ENCODE measurements at regions not wholly inside any gene's neighbourhood (a gene's known extent, or its start where the extent isn't known, plus 50 kb on each side); places are given as distances from the start of the nearest gene placed in this dataset.

DNA sequence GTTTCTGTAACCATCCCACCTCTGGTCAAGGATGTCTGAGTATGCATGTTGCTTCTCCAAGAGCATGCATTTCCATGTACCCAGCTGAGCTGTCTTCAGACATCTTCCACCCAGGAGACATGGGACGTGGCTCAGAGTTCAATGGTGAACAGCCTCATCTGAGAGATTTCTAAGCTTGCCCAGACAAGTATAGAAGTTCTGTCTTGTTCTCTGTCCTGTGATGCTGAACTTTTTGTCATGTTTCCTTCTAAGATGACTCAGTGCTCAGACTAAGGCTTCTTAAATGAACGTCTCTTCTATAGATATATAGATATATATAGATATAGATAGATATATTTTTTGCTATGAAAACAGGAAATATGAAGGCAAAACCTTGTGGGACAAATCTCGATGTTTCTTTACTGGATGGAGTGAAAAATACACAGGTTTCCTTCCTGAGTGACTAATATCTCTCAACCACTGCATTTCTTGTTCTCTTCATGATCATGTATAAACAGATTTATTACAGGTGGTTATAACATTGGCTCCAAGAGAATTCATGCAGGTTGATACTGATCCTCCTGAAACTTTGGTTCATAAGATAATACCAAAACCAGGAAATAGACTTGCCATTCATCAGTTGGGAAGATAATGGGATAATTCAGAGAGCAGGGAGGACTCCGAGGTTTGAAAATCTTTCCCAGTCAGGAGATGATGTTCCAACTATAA, 168.2 kb downstream of the ZNF518B start:
- intact Hi-C loops (cut with DNase I), result no loop called here
- no peak for DNase-seq (ENCODE audit: low spot score)

DNA sequence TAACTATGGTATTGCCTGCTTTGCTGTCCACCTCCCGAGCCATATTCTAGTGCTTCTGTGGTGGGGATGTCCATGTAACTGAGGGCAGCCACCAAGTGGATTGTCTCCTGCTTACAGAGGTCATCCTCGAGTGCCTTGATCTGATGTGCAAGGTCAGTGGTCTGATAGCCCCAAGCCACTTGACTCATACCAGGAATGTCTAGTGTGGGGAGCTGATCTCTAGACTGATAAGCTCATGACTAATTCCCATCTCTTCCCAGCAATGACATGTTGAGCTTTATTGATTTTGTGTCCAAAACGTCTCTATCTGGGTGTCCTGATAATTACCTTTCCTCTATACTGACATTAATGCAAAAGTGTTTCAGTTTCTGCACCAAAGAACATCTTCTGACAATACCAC, 168.4 kb upstream of the WDR1 start:
- intact Hi-C loops (cut with DNase I), result no loop called here
- DNase-seq (ENCODE audit: low spot score), result no peak

DNA sequence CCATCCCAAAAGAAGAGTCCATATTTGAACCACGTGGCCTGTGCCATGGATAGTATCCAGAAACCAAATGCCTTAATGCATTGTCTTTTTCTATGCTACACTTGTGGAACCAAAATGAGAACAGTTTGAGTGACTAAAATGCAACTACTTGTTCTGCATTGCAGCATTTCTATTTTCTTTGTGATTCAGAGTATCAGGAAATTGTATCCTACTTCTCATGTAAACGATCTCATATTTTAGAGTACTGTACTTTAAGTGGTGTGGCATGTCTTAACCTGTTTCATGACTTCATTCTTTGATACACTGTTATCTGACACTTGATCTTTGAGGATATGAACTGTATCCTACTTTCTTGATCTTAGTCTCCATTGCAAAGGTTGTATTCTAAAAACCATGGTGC, 167.2 kb upstream of the WDR1 start:
- intact Hi-C loops (cut with DNase I), result no loop called here
- no peak for DNase-seq (ENCODE audit: low spot score)

DNA sequence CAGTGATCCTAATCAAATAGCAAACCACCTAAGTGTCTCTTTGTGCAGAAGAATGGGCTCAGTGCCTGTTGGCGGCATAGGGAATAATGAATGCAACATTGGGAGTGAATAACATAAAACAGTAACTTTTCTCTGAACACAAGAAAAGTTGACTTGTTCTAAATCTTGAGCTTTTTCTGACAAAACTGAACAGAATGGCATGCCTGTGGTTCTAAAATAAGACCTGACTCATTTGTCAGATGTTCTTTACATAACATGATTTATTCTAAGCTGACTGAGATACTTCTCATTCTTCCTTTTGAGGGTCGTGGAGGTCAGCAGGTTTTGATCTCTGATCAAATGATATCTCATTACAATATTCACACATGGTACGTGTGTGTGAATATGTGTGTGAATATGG, 165.4 kb upstream of the WDR1 start:
- no peak for DNase-seq (ENCODE audit: low spot score)
- intact Hi-C loops (cut with DNase I), result no loop called here

DNA sequence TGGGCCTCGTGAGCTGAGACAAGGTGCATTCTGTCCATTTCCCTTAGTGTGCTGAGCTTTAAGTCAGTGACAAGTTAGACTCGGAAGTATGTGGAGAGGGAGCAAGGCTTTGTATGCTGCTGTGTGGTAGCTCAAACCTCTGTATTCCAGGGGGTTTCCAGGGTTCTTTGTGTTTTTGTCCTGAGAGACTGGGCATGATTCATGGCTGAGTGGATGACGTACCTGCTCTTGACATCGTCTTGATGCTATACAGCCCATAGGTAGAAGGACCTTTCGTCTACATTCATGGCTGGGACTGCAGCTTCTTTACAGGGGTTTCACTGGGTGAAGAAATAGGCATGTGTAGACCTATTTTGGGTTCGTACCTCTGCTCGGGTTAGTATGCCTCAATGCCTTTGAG, 162.7 kb upstream of the WDR1 start:
- intact Hi-C loops (cut with DNase I), result no loop called here
- DNase-seq (ENCODE audit: low spot score), result no peak

DNA sequence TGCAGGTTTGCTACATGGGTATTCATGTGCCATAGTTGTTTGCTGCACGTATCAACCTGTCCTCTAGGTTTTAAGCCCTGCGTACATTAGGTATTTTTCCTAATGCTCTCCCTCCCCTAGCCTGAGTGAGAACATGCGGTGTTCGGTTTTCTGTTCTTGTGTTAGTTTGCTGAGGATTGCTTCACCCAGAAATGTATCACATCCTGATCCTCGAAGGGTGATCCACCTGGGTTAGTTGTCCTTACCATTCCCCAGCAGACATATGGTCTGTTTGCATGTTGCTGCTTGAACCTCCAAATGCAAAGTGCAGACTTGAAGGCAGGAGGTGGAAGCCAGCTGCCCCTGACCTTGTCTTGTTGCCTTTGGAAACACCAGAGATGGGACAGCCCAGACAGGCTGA, 161.5 kb upstream of the WDR1 start:
- no peak for DNase-seq (ENCODE audit: low spot score)
- intact Hi-C loops (cut with DNase I), result no loop called here

DNA sequence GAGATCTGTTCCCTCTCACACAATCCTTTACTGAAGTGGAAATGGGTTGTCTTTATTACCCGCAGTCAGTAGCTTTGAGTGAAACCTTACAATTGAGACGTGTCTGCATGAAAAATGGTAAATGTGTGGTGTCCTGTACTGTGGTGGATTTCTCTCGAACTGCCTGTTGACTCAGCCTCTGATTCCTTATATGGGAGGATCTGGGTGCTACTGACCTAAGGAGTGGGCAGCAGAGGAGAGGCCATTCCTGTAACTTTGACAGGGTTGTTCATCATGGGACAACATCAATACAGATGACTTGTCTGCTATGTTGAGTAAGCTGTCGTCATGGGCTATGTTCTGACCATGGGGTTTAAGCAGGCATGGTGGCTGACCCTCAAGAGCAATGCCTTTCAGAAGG, 159.6 kb upstream of the WDR1 start:
- intact Hi-C loops (cut with DNase I), result no loop called here
- DNase-seq (ENCODE audit: low spot score), result no peak

DNA sequence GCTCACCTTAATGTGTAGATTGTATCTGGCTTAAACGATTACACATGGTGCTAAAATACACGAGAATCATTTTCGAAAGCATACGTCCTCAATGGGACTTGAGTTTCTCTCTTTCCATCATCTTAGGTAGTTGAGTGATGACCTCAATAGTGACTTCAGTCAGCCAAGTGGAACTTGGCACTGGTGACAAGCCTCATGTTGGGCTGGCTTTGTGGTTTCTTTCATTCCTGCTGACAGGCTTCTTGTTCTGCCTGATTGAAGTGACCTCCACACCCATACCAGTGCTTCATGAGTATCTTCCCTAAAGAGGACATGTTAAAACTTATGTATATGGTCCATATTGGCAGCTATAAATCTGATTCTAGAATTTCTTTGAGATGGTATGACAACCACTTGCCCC, 159.1 kb upstream of the WDR1 start:
- intact Hi-C loops (cut with DNase I), result no loop called here
- DNase-seq (ENCODE audit: low spot score), result no peak

DNA sequence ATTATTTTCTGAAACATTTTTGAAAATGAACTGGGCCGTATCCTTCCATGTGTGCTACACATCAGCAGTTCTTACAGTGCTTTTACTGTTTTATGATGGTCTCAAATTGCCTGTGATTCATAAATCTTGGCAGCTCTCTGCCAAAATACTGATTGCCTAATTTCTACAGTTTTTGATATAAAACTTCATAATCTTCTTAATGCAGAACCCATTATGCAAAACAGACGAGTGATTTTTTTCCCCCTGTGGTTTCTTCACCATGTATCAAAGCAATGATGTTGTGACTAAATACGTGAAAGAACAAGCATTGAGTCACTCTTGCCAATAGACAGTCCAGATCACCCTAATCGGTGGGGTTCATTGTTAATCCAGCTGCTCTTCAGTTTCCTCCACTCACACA, 156.4 kb upstream of the WDR1 start:
- intact Hi-C loops (cut with DNase I), result loop anchor here in 1 of 2 donors (5.0 kb wide), 1 partner anchor 1709 kb away; no protein-coding TSS in a partner anchor
- no peak for DNase-seq (ENCODE audit: low spot score)

DNA sequence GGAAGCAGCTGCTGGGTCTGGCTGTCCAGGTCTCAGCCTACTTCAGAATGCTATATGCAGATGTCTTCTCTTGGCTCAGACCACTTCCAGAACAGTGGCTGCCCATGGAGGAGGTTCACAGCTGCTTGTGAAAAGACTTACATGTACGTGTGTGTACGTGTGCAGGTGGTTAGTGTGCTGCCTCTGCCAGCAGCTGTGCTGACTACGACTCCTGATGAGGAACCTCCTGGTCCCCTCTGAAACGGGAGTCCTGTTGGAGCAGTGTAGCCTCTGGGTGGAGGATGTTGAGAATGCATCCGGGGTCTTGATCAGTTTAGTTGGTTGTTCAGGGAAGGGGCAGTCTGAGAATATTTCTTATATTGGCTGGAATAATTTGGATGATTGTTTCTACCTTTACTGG, 155.9 kb upstream of the WDR1 start:
- intact Hi-C loops (cut with DNase I), result loop anchor here in 1 of 2 donors (5.0 kb wide), 1 partner anchor 1710 kb away; no protein-coding TSS in a partner anchor
- DNase-seq (ENCODE audit: low spot score), result no peak

DNA sequence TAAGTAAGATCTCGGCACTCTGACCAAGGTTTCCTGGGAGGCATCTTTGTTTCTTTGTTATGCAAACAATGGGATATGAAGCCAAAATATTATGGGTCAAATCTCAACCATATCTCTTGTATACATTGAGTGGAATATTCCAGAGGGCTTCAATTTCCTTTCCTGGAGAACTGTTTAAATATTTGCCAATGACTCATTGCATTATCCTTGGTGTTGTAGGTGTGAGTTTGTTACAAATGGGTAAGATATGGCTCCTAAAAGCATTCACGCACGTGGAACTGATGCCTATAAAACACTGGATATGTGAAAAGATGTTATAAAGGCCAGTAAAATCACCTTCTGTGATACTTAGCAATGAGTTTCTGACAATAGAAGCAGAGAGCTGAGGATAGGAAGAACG, 150.5 kb upstream of the WDR1 start:
- DNase-seq (ENCODE audit: low spot score), result no peak
- intact Hi-C loops (cut with DNase I), result loop anchor here in 1 of 2 donors (5.0 kb wide), 1 partner anchor 805 kb away; no protein-coding TSS in a partner anchor

DNA sequence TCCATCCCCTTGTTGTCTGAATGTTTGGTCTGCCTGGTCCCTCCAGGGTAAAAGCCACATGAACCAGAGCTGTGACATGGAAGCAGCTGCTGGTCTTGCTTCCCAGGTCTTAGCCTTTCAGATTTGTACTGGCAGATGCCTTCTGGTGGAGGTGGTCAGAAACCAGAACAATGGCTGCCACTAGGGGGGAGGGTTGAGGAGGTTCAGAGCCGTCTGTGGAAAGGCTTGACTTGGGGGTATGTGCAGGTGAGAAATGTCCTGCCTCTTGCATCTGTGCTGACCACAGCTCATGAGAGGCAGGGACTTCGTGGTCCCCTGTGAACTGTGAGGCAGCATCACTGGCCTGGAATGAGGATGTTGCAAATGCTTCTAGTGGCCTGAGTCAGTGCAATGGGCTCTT, 144.2 kb upstream of the WDR1 start:
- no peak for DNase-seq (ENCODE audit: low spot score)
- intact Hi-C loops (cut with DNase I), result no loop called here

DNA sequence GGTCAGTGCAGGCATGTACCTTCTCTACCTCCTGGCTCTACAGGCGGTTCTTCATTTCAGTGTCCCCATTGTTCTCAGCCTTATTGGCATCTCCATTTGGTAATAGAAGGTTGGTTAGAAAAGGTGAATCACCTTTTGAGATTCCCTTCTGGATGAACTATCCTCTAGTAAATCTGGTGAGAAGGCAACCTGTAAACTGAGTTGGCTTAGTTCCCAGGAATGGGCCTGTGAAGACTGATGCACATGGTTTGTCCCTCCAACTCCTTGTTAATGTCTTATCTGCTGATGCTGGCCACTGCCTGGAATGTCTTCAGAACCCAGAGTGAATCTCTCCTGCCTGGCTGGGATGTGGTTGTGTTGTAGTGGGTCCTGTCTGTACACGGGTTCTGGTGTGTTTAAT, 143.4 kb upstream of the WDR1 start:
- intact Hi-C loops (cut with DNase I), result no loop called here
- DNase-seq (ENCODE audit: low spot score), result no peak

DNA sequence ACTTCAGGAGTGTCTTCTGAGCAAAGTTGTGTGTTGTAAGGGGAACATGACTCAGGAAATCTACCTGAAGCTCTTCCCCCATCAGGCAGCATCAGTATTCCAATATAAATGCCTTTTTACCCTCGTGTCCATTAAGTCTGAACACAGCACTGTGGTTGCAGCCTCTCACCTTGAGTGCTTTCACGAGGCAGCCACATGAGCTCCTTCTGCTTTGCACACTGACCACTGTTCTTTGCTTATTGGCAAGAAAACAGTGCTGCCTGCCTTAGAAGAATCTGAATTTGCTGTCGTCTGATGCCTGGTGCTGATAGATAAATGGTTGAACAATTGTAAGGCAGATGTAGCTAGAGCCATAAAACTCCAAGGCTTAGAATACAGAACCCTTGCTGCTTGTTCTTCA, 139.6 kb upstream of the WDR1 start:
- DNase-seq (ENCODE audit: low spot score), result no peak
- intact Hi-C loops (cut with DNase I), result no loop called here

DNA sequence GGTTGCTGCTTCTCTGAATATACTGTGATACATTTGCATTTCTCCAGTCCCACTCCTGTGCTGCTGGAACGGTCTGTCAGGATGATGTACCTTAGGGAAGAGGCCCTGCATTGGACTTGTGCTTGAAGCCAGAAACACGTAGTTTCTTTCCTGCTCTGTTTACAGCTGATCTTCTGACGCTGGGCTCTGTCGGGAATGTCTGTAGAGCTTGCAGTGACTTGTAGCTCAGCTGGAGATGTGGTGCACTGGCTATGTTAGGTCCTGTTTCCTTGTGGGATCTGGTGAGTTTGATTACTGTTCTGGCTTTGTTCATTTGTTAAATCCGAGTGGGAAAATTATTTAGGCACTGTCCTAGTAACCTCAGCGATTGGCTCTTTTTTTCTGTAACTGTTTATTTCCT, 137.2 kb upstream of the WDR1 start:
- intact Hi-C loops (cut with DNase I), result no loop called here
- no peak for DNase-seq (ENCODE audit: low spot score)

DNA sequence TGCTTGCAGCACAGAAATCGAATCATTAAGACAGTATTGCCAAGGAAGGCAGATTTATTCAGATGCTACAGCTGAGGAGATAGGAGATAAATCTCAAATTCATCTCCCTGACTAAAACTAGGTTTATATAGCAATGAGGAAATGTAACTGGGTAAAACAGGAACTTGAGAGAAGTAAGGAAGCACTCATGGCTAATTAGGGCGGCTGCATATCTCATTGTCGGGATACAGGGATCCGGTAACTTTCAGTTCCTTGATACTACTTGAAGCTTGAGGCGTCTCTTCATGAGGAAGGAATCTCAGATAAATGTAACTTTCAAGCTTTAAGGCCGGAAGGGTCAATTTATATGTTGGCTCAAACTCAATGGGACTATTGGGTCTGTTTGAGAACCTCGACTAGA, 129.2 kb upstream of the WDR1 start:
- no peak for DNase-seq (ENCODE audit: low spot score)
- intact Hi-C loops (cut with DNase I), result loop anchor here in 1 of 2 donors (10.0 kb wide), 1 partner anchor 61 kb away; no protein-coding TSS in a partner anchor

DNA sequence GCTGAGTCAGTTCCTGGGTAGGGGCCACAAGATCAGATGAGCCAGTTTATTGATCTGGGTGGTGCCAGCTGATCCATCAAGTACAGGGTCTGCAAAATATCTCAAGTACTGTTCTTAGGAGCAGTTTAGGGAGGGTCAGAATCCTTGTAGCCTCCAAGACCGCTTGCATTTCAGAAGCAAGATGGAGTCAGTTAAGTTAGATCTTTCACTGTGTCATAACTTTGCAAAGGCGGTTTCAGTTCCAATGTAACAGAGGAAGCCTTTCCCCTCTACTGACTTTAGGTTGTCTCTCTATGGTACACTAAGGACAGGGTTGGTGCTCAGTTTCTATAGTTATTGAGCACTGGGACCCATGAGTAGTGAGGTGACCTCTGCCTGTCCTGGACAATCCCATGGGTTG, 127.3 kb upstream of the WDR1 start:
- DNase-seq (ENCODE audit: low spot score), result no peak
- intact Hi-C loops (cut with DNase I), result loop anchor here in 1 of 2 donors (10.0 kb wide), 1 partner anchor 59 kb away; no protein-coding TSS in a partner anchor

DNA sequence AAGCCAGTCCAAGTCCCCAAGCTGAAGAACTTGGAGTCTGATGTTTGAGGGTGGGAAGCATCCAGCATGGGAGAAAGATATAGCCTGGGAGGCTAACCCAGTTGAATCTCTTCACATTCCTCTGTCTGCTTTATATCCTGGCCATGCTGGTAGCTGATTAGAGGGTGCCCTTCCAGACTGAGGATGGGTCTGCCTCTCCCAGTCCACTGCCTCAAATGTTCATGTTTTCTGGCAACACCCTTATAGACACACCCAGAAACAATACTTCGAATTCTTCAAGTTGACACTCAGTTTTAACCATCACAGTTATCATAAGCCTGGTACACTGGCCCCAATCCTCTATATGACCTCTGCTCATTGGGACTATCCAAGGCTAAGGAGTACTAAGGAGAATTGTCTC, 124.1 kb upstream of the WDR1 start:
- no peak for DNase-seq (ENCODE audit: low spot score)
- intact Hi-C loops (cut with DNase I), result loop anchor here in 1 of 2 donors (10.0 kb wide), 1 partner anchor 56 kb away; no protein-coding TSS in a partner anchor

DNA sequence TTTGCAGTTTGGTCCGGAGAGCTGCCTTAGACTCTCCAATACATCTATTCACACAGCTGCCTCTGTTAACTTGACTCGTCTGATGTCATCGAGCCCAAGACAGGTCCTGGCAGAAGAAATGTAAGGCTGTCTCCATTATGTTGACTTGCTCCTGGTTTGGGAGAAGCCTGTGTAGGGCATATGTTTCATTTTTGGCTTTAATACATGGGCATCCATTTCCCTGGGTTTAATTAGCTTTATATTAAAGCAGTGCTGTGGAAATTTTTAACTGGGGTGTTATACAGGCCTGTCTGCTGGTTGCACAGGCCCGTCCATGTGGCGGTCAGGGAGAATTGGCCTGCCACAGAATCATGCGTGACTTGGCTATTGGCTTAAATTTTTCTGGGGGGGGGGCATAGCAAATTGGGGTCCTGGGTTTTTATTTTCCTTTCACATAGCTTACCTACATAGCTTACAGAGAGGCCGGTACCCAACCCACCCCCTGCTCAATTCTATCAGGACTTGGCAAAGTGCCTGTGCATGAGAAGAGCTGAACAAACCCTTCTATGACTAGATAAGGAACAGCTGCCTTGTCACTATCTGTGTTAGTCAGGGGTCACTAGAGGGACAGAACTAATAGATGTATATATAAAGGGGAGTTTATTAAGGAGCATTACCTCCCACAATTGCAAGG, 123.5 kb upstream of the WDR1 start:
- no peak for DNase-seq (ENCODE audit: low spot score)
- intact Hi-C loops (cut with DNase I), result loop anchor here in 1 of 2 donors (10.0 kb wide), 1 partner anchor 55 kb away; no protein-coding TSS in a partner anchor

DNA sequence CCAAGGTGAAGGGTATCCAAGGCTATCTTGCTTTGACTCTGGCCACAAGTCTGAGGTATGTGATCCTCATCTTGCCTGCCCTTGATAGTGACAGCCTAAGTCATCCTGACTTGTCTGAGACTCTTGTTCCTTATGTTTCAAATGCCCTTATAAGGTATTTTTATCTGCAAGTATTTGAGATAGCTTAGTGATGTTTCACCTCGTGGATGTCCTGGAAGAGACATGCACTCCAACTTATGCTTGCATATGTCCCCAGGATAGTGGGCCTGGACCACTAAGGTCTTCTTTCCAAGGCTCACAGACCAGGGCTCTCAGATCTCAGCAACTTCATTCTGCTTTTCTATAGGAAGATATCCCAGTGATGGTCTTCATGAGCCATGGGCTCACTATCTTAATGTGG, 120.5 kb upstream of the WDR1 start:
- intact Hi-C loops (cut with DNase I), result no loop called here
- no peak for DNase-seq (ENCODE audit: low spot score)

DNA sequence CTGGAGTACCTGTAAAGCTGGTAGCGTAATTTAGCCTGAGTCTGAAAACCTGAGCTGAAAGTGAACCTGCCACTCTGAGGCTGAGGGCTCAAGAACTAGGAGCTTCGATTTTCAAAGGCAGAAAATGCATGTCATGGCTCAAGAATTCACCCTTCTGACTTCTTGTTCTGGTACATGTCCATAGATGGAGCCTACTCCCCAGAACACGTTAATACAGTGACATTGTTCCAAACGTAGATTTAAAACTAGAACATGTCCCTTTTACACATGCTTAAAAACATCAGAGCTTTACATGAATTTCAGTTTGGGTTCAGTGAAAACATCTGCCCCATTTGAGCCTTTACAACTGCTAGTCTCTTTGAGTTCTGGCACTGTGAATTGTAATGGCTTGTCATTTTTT, 115.5 kb upstream of the WDR1 start:
- DNase-seq (ENCODE audit: low spot score), result no peak
- intact Hi-C loops (cut with DNase I), result no loop called here
